Activated CD4-positive, alpha-beta memory T cell treated with anti-CD3 and anti-CD28 coated beads for 36 hours (primary cell): ENCODE measurements at regions not wholly inside any gene's neighbourhood (a gene's known extent, or its start where the extent isn't known, plus 50 kb on each side); places are given as distances from the start of the nearest gene placed in this dataset.

Experiments
- CTCF ChIA-PET: fragments of 350-600 bp; sonication (Branson Sonifier 250); formaldehyde crosslinking; loops from one replicate; lab custom pipeline; 2021; ENCODE audit warnings: antibody characterized with exemption, inconsistent platforms; lab: Charles Lee
- POLR2A ChIA-PET: fragments of 350-600 bp; sonication (Branson Sonifier 250); formaldehyde crosslinking; loops from one replicate; lab custom pipeline; 2021; ENCODE audit warnings: antibody characterized with exemption; lab: Charles Lee
- DNase-seq: peaks from one replicate; pipeline ENCODE4 v3.0.0-alpha.2; 2020
- H3K27ac Mint-ChIP-seq: one replicate; pipeline ENCODE4 v1.8.0; 2021; ENCODE audit warnings: mixed read lengths
- H3K27me3 Mint-ChIP-seq: one replicate; pipeline ENCODE4 v1.8.0; 2021; ENCODE audit warnings: mixed read lengths
- H3K36me3 Mint-ChIP-seq: one replicate; pipeline ENCODE4 v1.8.0; 2021; ENCODE audit warnings: mixed read lengths
- H3K4me1 Mint-ChIP-seq: one replicate; pipeline ENCODE4 v1.8.0; 2021; ENCODE audit warnings: low read depth, mixed read lengths
- H3K4me3 Mint-ChIP-seq: one replicate; pipeline ENCODE4 v1.8.0; 2021; ENCODE audit warnings: mild to moderate bottlenecking, mixed read lengths
- H3K9me3 Mint-ChIP-seq: one replicate; pipeline ENCODE4 v1.8.0; 2021; ENCODE audit warnings: mixed read lengths
- intact Hi-C: fragments of 100-400 bp; cut with micrococcal nuclease; formaldehyde crosslinking; loops from one replicate; pipeline ENCODE4 v1.15.1; 2023

- peaks cover 2% of the 10 kb centered on the region for H3K9me3 Mint-ChIP-seq
- POLR2A ChIA-PET = no interaction called here
Measured at GRCh38 chr11:127191261-127191660, 190.7 kb upstream of the KIRREL3 start.

GRCh38 chr11:127182586-127183203, 182.1 kb upstream of the KIRREL3 start:
- H3K27ac Mint-ChIP-seq = no peak overlapping the region
- H3K4me3 Mint-ChIP-seq = no peak overlapping the region
- DNase-seq = no peak
- H3K9me3 Mint-ChIP-seq = no peaks in the 10 kb centered on the region
- intact Hi-C loops = no loop called here
- CTCF ChIA-PET = no interaction called here
- POLR2A ChIA-PET = no interaction called here
- no peaks in the 10 kb centered on the region for H3K36me3 Mint-ChIP-seq
- H3K4me1 Mint-ChIP-seq = no peaks in the 10 kb centered on the region
- H3K27me3 Mint-ChIP-seq = no peaks in the 10 kb centered on the region

More at GRCh38 chr11:127191261-127191660, 190.7 kb upstream of the KIRREL3 start:
- H3K27me3 Mint-ChIP-seq = no peaks in the 10 kb centered on the region
- CTCF ChIA-PET = interaction anchor here (0.6 kb wide), 2 partner anchors 212 to 1637 kb away, joined by 3 read pairs; no protein-coding TSS in a partner anchor
- H3K4me3 Mint-ChIP-seq = no peak overlapping the region
- intact Hi-C loops = no loop called here
- H3K4me1 Mint-ChIP-seq = no peaks in the 10 kb centered on the region
- no peak overlapping the region for H3K27ac Mint-ChIP-seq
- no peaks in the 10 kb centered on the region for H3K36me3 Mint-ChIP-seq
- DNase-seq = no peak

GRCh38 chr11:127157225-127157624, 156.7 kb upstream of the KIRREL3 start:
- CTCF ChIA-PET = no interaction called here
- H3K4me3 Mint-ChIP-seq = no peak overlapping the region
- intact Hi-C loops = no loop called here
- POLR2A ChIA-PET = no interaction called here
- H3K27ac Mint-ChIP-seq = no peak overlapping the region
- DNase-seq = no peak
- no peaks in the 10 kb centered on the region for H3K27me3 Mint-ChIP-seq
- no peaks in the 10 kb centered on the region for H3K9me3 Mint-ChIP-seq
- no peaks in the 10 kb centered on the region for H3K4me1 Mint-ChIP-seq
- no peaks in the 10 kb centered on the region for H3K36me3 Mint-ChIP-seq

- CTCF ChIA-PET = no interaction called here
- POLR2A ChIA-PET = no interaction called here
- Mint-ChIP-seq H3K9me3 (no peaks in the 10 kb centered on the region), H3K27me3 (no peaks in the 10 kb centered on the region), H3K4me1 (no peaks in the 10 kb centered on the region), H3K36me3 (no peaks in the 10 kb centered on the region), H3K27ac (no peak overlapping the region), H3K4me3 (no peak overlapping the region)
- DNase-seq = no peak
- intact Hi-C loops = no loop called here
Measured at GRCh38 chr11:127149410-127149809, 148.8 kb upstream of the KIRREL3 start.

- H3K9me3 Mint-ChIP-seq = no peaks in the 10 kb centered on the region
- no peaks in the 10 kb centered on the region for H3K36me3 Mint-ChIP-seq
- intact Hi-C loops = no loop called here
- H3K27ac Mint-ChIP-seq = no peak overlapping the region
- ChIA-PET CTCF (interaction anchor here (0.7 kb wide), 1 partner anchor 421 kb away, joined by 3 read pairs; no protein-coding TSS in a partner anchor), POLR2A (no interaction called here)
- H3K4me3 Mint-ChIP-seq = no peak overlapping the region
- H3K27me3 Mint-ChIP-seq = no peaks in the 10 kb centered on the region
- DNase-seq = no peak
- H3K4me1 Mint-ChIP-seq = no peaks in the 10 kb centered on the region
Measured at GRCh38 chr11:127143251-127143650, 142.7 kb upstream of the KIRREL3 start.

- no peak for DNase-seq
- intact Hi-C loops = no loop called here
- no peak overlapping the region for H3K27ac Mint-ChIP-seq
- no peaks in the 10 kb centered on the region for H3K9me3 Mint-ChIP-seq
- no peaks in the 10 kb centered on the region for H3K27me3 Mint-ChIP-seq
- ChIA-PET POLR2A (no interaction called here), CTCF (no interaction called here)
- H3K4me3 Mint-ChIP-seq = no peak overlapping the region
- H3K36me3 Mint-ChIP-seq = no peaks in the 10 kb centered on the region
- no peaks in the 10 kb centered on the region for H3K4me1 Mint-ChIP-seq
Measured at GRCh38 chr11:127138613-127139012, 138.0 kb upstream of the KIRREL3 start.

- no peaks in the 10 kb centered on the region for H3K4me1 Mint-ChIP-seq
- DNase-seq = no peak
- intact Hi-C loops = no loop called here
- H3K4me3 Mint-ChIP-seq = no peak overlapping the region
- CTCF ChIA-PET = no interaction called here
- H3K27ac Mint-ChIP-seq = no peak overlapping the region
- no peaks in the 10 kb centered on the region for H3K9me3 Mint-ChIP-seq
- POLR2A ChIA-PET = no interaction called here
- no peaks in the 10 kb centered on the region for H3K36me3 Mint-ChIP-seq
- no peaks in the 10 kb centered on the region for H3K27me3 Mint-ChIP-seq
Measured at GRCh38 chr11:127137771-127138280, 137.3 kb upstream of the KIRREL3 start.

GRCh38 chr11:127136438-127136837, 135.9 kb upstream of the KIRREL3 start:
- Mint-ChIP-seq H3K36me3 (no peaks in the 10 kb centered on the region), H3K4me1 (no peaks in the 10 kb centered on the region), H3K4me3 (no peak overlapping the region), H3K27me3 (no peaks in the 10 kb centered on the region), H3K9me3 (no peaks in the 10 kb centered on the region), H3K27ac (no peak overlapping the region)
- intact Hi-C loops = no loop called here
- CTCF ChIA-PET = no interaction called here
- POLR2A ChIA-PET = no interaction called here
- no peak for DNase-seq

- no peak for DNase-seq
- Mint-ChIP-seq H3K27ac (no peak overlapping the region), H3K4me1 (no peaks in the 10 kb centered on the region), H3K4me3 (no peak overlapping the region), H3K27me3 (no peaks in the 10 kb centered on the region), H3K9me3 (no peaks in the 10 kb centered on the region), H3K36me3 (no peaks in the 10 kb centered on the region)
- intact Hi-C loops = no loop called here
- ChIA-PET CTCF (no interaction called here), POLR2A (no interaction called here)
Measured at GRCh38 chr11:127135256-127135655, 134.7 kb upstream of the KIRREL3 start.

- Mint-ChIP-seq H3K4me3 (no peak overlapping the region), H3K4me1 (no peaks in the 10 kb centered on the region), H3K27me3 (no peaks in the 10 kb centered on the region), H3K9me3 (no peaks in the 10 kb centered on the region), H3K36me3 (no peaks in the 10 kb centered on the region), H3K27ac (no peak overlapping the region)
- ChIA-PET CTCF (no interaction called here), POLR2A (no interaction called here)
- intact Hi-C loops = no loop called here
- DNase-seq = no peak
Measured at GRCh38 chr11:127133061-127133460, 132.5 kb upstream of the KIRREL3 start.

GRCh38 chr11:127130321-127130720, 129.8 kb upstream of the KIRREL3 start:
- Mint-ChIP-seq H3K4me3 (no peak overlapping the region), H3K36me3 (no peaks in the 10 kb centered on the region), H3K4me1 (no peaks in the 10 kb centered on the region), H3K27me3 (no peaks in the 10 kb centered on the region), H3K27ac (no peak overlapping the region), H3K9me3 (no peaks in the 10 kb centered on the region)
- POLR2A ChIA-PET = no interaction called here
- CTCF ChIA-PET = no interaction called here
- intact Hi-C loops = no loop called here
- DNase-seq = no peak

- H3K36me3 Mint-ChIP-seq = no peaks in the 10 kb centered on the region
- ChIA-PET CTCF (no interaction called here), POLR2A (no interaction called here)
- H3K27ac Mint-ChIP-seq = no peak overlapping the region
- H3K9me3 Mint-ChIP-seq = no peaks in the 10 kb centered on the region
- no peak for DNase-seq
- no peak overlapping the region for H3K4me3 Mint-ChIP-seq
- intact Hi-C loops = no loop called here
- no peaks in the 10 kb centered on the region for H3K4me1 Mint-ChIP-seq
- H3K27me3 Mint-ChIP-seq = no peaks in the 10 kb centered on the region
Measured at GRCh38 chr11:127126986-127127385, 126.4 kb upstream of the KIRREL3 start.

GRCh38 chr11:127119356-127119755, 118.8 kb upstream of the KIRREL3 start:
- no peak overlapping the region for H3K27ac Mint-ChIP-seq
- ChIA-PET POLR2A (no interaction called here), CTCF (no interaction called here)
- no peak for DNase-seq
- H3K36me3 Mint-ChIP-seq = no peaks in the 10 kb centered on the region
- intact Hi-C loops = no loop called here
- H3K4me3 Mint-ChIP-seq = no peak overlapping the region
- H3K4me1 Mint-ChIP-seq = no peaks in the 10 kb centered on the region
- no peaks in the 10 kb centered on the region for H3K9me3 Mint-ChIP-seq
- no peaks in the 10 kb centered on the region for H3K27me3 Mint-ChIP-seq
